HG03159 (cell line): ENCODE measurements at regions not wholly inside any gene's neighbourhood (a gene's known extent, or its start where the extent isn't known, plus 50 kb on each side); places are given as distances from the start of the nearest gene placed in this dataset.

ENCODE experiments used
- ATAC-seq: cut with Tn5 transposase; IDR thresholded peaks from one replicate; pipeline ENCODE4 v1.9.1; 2021; ENCODE audit warnings: mild to moderate bottlenecking, moderate library complexity; ENCODE audit not compliant: unreplicated experiment

DNA sequence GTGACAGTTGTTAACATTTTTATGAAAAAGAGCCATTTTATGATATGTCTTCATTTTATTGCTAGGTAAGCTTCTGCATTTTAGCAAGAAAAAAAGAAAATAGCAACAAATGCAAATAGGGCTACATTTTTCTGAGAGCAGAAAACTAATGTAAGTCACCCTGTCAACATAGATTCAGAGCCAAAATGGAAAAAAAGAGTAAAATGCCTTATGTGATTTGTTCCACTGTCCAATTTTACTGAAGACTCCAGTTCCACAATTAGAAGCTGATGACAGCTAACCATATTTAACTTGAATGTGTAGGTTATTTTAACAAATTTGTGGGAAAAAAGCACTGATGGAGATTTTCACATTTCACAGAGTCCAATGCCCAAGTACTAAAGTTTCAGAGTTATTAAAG is 772.3 kb downstream of the FAT4 start:
- ATAC-seq = no peak

DNA sequence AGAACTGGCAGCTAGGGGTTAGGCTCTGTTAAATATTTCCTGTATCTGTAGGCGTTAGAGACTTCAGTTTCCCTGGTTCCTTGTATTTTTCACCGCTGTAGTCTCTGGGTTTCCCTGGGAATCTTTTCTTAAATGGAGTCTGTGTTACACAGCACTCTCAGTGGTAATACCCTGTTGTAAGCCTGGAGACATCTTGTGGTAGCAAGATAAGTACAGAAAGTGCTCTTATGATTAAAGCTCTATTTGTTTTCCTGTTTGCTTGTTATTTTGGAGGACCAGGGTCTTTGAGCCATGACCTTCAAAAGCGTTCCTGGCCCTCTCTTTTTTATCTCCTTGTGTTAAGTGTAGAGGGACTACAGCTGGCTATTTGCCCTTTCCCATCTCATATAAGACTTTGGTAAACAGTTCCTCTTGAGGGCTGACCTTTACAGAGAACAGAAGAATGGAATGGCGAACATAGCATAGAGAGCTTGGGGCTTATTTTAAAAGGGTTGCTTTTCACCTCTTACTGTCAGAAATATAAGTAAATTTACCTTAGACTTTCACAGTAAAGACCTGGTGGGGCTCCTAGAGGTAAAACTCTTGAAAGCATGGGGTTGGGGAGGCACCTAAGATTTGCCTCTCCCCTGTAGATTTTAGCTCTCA is 782.5 kb downstream of the FAT4 start:
- ATAC-seq = no peak

DNA sequence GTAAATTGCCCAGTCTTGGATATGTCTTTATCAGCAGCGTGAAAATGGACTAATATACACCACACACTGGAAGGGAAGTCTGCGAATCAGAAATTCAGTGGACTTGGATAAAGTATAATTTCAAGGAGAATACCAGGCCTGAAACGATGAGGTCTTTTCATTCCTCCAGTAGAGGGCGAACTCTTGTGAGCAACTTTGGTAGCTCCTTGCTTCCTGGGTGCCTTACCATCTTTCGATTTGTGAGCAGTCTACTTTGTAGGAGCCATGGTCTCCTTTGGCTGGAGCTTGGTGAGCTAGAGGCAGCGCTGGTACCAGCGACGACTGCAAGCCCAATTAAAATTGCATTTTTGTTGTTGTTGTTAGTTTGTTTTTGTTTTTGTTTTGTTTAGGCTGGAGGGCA is 791.9 kb downstream of the FAT4 start:
- ATAC-seq = no peak

DNA sequence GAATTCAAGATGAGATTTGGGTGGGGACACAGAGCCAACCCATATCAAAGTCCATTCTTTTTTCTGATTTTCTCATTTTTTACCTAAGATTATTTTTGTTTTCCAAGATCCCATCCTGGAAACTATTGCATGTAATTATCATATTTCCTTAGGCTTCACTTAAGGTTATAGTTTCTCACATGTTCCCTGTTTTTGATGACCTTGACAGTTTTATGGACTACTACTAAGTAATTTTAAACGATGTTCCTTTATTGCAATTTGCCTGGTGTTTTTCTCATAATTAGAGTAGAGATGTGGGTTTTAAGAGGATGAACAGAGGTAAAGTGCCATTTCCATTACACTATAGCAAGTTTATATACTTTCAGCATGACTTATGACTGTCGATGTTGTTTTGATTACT is 795.1 kb downstream of the FAT4 start:
- ATAC-seq = no peak

DNA sequence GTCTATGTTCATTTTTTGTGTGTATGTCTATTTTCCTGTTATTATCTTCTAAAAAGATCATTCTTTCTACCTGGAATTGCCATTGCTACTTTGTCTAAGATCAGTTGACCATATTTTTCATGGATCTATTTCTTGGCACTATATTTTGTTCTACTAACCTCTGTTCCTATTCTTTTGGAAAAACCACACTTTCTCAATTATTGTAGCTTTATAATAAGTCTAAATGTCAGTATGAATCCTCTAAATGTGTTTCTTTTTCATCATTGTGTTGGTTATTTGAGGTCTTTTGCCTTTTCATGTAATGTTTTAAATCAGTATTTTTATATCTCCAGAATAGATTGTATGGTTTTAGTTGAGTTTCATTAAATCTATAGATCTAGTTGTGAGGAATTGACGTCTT is 798.3 kb downstream of the FAT4 start:
- no peak for ATAC-seq

DNA sequence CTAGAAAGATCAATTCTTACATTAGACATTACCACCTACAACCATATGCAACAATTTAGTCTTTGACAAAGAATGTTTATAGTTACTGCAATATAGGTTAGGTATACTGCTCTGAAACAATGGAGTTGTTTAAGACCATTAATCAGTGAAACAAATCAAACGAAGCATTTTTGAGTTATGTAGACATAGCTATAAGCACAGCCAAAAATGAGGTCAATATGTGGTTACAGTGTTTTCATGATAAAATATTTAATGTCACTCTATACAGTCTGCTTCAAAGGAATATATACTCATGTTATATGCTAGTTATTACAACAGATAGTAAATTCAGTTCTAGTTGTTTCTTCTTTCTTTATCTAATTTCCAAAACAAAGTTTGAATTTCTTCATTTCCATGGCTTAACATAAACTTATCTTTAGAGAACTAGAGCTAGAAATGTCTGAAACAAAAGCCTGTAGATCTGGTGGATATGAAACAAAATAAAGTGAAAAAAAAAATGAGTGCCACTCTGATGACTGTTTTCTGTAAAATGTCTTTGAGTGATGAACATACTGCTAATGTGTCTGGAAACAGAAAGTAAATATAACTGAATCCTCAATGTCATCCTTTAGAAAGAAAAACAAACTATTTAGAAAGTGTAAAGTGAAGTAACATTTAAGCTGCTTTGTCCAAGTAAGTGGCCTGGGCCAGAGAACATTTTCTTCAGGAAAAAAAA is 809.0 kb downstream of the FAT4 start:
- no peak for ATAC-seq

DNA sequence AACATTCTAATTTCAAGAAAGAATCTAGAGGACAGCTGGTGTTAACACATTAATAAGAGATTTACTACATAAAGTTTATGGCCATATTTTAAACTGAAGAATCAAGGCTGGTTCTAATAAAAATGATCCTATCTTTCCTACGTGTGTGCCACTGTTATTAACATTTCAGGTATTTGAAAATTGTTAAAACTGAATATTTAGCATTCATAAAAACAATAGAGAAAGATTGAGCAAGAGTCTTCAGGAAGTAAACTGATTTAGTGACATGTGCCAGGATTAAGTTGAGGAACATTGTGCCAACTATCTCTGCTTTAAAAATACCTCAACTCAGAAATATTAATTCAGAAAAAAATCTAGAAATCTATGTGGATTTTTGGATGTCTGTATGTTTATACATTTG is 810.1 kb downstream of the FAT4 start:
- no peak for ATAC-seq

DNA sequence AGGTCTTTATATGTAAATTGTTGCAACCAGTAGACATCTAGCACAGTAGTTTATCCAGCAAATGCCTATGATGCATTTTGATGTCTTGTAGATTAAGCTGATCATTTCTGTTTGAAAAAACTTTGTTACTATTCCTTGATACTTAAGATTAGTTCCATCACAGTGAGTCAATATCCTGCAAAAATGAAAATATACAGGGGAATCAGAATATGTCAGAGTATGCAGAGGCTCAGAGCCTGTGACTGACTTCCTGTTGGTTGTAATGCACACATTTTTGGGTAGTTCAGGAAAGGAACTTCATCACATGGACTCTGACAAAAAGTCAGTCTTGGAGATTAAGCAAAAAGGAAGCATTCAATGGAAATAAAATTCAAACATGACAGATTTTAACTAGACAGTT is 815.5 kb downstream of the FAT4 start:
- no peak for ATAC-seq

DNA sequence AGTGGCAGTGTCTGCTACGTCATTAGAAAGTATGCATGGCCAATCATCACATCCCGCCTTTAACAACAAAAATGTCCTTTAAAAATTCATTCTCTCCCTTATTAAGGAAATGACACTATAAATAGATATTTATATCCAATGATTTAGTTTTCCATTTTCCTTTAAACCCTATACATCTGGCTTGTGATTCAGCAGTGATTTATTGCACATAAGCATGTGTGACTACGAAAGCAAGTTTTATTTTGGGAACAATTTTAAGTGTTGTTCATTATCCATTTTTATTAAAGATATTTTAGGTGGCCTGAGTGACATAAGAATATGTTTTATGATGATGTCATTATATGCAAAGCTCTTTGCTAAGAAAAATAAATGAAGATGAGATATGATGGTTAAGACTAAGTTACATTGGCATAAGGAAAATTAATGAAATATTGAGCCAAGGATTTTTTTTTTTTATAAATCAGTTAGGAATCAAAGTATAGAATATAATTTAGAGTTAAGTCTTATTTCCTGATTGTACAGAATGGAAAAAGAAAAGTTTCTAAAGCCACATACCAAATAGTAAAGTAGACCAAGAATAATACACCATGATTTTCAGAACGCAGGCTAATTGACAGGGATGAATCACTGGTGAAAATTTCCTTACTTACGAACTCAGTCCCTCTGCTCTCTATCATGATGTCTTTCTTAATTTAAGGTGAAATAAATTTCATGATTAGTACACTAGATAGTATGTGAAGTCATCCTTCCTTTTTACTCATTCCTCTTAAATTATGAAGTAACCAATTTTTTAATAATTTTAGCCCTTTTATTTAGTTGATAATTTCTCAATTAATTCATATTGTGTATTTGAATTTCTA is 822.4 kb downstream of the FAT4 start:
- ATAC-seq = no peak

DNA sequence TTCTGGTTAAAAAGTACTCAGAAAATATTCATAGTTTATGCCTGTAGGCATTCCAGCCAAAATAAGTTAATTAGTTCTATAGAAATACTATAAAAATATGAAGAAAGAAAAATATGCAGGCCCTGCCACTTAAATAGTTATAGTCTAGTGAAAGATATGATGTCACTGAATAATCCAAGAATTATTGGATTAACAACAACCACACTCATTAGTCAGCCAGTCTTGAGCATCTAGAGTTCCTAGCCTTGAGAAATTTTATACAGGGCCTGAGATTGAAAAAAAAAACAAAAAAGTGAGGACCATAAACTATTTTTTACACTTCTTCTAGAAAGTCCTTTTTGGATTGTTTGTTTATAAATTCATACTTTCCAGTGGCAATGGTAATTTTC is 823.0 kb downstream of the FAT4 start:
- ATAC-seq = no peak

DNA sequence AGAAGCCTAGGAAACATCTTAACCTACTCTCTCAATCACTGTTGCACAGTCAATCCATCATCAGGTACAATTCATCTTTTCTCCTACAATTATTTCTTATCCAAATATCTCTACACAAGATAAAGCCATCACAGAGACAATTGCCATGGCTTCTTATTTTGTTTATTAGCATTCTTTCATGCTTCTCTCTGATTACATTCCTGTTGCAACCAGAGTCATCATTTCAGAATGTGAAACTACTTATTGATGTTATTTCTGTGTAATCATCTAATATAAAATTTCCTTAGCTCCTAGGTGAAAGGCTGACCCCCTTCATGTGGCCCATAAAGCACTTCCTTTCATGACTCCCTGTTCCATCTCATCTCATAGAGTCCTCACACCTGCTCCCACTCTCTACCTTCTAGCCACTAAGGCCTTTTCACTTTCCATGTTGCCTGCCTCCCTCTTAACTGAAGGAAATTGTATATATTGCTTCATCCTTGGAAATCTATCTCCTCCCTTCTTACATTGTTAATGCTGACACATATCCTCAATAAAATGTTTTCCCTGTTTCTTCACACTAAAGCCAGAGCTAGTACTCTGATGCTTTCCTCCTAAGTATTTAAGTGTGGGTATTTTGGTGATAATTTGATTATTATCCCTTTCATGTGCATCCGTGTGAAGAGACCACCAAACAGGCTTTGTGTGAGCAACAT is 829.9 kb downstream of the FAT4 start:
- ATAC-seq = no peak

DNA sequence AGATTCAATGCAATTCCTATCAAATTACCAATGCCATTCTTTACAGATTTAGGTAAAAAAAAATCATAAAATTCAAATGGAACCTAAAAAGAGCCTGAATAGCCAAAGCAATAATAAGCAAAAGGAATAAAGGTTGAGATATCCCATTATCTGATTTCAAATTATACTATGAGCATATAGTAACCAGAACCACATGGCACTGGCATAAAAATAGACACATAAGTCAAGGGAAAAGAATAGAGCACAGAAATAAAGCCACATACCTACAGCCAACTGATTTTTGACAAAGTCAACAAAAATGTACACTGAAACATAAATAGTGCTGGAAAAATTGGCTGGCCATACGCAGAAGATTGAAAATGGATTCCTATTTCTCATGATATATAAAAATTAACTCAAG is 853.7 kb downstream of the FAT4 start:
- no peak for ATAC-seq

DNA sequence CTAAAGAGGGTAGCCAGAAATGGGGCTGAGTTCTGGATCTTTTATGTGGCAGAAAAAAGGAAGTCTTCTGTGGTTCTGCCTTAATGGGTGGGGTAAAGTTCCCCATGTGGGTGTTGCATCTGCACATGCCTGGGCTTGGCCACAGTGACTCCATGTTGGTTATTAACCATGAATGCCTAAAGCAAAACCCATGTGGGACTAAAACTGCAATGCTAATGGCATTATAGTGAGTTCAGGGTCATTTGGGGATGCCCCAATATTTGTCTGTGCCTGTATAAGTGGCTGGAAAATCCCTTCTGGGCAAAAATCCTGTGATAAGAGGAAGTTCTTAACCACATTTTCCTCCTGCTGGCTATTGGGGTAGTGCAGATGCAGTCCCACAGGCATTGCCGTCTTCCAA is 857.4 kb downstream of the FAT4 start:
- no peak for ATAC-seq

DNA sequence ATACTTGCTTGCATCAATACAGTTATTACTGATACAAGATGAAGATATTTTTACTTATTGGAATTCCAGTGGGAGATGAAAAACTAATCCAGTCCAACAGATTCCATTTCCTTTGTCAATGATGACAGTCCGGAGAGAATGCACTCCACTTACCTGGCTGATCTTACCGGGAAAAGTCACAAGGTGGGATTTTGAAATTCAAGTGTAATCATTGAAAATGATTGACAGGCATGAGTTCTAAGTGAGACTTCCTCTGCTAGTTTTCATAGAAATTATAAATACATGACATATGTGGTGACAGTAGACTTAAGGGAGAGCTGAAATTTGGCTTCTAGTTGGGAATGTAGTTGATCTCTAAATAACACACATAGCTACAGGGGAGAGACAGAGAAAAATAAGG is 859.9 kb downstream of the FAT4 start:
- ATAC-seq = no peak

DNA sequence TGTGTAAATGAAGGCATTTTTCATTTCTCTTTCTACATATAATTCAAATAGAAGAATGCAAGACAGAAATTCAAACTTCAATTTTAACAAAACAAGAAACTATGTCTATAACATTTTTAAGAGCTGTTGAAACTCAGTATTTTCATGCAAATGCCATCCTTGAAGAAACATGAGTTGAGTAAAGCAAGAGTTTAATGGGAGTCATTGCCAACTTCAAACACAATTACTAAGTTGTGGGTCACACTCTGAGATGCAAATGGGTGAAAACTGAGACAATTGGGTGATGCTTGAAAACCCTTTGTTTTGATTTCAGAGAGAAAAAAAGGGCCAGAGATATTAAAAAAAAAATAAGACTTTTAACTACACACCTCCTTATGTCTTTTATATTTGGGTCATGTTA is 865.9 kb downstream of the FAT4 start:
- no peak for ATAC-seq

DNA sequence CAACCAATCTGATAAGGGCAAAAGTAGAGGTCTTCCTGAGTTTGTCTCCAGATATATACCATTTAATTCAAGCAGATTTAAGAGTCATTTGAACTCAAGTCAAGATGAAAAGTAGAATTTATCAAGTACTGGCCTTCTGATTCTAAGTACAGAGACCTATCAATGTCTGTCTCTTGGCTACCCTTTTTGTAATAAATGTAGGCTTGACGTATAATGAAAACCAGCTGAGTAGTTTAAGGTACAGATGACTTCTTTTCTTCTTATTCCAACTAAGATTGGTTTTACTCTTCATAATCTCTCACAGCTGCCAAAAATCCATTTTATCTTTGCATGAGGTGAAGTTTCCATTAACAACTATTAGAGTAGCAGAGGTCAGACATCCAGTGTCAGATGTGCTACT is 867.6 kb downstream of the FAT4 start:
- no peak for ATAC-seq

DNA sequence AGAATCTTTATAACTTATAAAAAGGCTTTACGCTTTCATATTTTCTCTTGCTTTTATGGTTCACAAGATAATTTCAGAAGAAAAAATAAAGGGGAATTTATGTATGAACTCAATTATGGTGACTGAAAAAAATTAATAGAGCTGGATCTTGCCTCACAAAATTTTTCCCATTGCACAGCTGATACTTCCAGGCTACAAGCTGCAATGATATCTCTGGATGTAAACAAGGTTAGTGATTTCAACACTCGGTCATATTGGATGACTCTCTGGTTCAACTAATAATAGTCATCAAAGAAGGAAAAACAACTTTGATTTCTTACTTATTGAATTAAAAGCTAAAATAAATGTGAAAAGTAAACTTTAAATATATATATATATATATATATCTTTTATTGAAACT is 868.0 kb downstream of the FAT4 start:
- no peak for ATAC-seq

DNA sequence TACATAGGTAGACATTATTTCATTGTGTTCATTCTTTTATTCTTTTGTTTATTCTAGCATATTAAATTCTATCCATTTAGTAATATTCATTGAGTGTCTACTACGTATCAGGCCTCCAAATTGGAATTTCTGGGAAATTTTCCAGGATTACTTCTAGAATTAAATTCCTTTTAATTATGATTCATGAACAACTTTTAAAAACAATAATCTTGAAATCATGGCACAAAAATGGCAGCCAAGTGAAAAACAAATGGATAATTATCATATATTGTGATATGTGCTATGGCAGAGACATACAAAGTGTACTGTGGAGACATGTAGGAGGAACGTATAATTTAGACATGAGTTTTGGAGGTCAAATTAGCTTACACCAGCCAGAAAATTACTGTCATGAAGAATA is 868.5 kb downstream of the FAT4 start:
- no peak for ATAC-seq

DNA sequence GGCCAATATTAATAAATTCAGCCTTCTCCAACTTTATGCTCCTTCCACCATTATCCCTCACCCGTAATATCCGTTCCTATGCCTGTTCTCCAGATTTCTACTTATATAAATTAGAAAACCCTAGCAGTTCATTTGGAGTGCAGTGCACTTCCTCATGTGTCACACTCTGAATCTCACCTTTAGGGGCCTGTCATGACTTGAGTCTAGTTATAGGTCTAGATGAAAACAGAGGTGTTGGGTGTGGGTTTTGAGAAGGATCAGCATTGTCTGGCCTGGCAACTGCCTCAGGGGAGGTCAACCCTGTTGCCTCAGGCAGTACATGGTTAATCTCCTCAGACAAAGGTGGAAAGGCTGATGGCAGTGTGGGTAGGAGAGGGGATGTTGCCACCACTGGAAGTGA is 876.8 kb downstream of the FAT4 start:
- no peak for ATAC-seq

DNA sequence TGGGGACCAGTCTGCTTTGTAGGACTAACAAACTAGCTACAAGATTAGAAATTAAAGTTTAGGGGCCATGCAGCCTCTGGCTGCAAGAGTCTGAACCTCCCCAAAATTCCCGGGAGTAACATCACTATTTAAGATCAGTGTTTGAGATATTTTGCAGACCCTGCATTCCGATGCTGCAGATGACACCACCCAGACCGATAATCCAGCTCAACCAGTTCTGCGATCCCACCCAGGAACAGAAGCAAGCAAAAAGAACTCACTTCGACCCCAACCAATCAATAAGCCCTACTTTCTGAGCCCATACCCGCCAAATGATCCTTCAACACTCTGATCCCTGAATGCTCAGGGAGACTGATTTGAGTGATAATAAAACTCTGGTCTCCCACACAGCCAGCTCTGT is 877.8 kb downstream of the FAT4 start:
- no peak for ATAC-seq
